ENCODE measurements at regions not wholly inside any gene's neighbourhood (a gene's known extent, or its start where the extent isn't known, plus 50 kb on each side); places are given as distances from the start of the nearest gene placed in this dataset.

DNA sequence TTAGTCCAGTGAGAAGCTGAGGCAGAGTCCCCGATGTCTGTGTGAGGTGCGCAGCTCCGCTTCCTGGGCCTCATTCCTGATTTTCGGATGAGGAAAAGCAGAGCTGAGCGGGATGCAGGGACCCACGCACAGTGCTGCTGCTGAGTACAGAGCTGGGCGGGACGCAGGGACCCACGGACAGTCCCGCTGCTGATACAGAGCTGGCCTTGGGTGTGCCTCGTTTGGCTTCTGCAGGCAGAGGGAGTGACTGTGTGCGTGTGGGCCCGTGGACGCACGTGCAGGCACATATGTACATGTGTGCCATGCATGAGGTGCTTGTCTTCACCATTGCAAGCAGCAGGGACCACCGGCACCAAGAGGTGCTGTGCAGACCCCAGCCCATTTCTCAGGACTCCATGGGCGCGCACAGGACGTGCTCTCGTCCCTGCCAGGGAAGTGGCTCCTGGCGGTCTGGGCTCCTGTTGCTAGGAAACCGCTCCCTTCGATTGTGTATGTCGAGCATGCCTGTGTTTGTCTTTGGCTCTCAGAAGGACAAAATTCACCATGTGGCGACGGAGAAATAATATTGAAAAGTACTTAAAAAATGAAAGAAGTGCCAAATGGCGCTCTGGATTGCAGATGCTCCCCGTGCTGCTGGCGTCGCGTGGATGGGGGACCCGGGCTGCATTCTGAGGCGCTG, 303.8 kb upstream of the MKI67 start:
- H3K9me3 ChIP-seq (ENCODE audit: insufficient read depth, low read length): no peaks in the 10 kb centered on the region

DNA sequence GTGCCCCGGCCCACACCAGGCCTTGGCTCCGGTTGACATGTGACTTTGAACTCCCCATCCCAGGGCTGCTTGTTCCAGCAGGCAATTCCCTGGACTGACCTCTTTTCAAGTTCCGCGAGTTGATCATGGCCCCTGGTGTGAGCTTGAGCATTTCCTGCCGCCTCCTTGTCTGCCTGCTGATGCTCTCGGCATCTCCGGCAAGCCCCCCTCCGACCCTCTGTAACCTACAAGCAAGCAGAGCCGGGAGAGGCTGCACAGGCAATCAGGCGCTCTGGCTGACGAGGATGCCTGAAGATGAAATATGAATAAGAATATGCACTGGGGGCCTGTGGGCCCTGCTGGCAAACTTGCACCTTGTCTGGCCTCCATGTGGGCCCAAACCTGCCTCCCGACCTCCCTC, 304.9 kb upstream of the MKI67 start:
- Histone ChIP-seq H3K9me3 (ENCODE audit: insufficient read depth, low read length) (no peaks in the 10 kb centered on the region), H3K4me1 (ENCODE audit: low read length) (no peaks in the 10 kb centered on the region), H3K4me3 (ENCODE audit: low read length) (no peak overlapping the region), H3K4me2 (ENCODE audit: low read length) (no peak overlapping the region), H2AFZ (ENCODE audit: low read depth, low read length) (no peak overlapping the region), H3K9ac (ENCODE audit: low read length) (no peak overlapping the region), H3K27ac (ENCODE audit: low read length) (no peak overlapping the region), H4K20me1 (ENCODE audit: insufficient read depth, low read length) (no peaks in the 10 kb centered on the region), H3K79me2 (ENCODE audit: low read length) (no peaks in the 10 kb centered on the region), H3K27me3 (ENCODE audit: low read depth, low read length) (no peaks in the 10 kb centered on the region), H3K36me3 (replicated peaks; ENCODE audit: low read depth, low read length) (no peaks in the 10 kb centered on the region)
- TF ChIP-seq, protein P1, sequence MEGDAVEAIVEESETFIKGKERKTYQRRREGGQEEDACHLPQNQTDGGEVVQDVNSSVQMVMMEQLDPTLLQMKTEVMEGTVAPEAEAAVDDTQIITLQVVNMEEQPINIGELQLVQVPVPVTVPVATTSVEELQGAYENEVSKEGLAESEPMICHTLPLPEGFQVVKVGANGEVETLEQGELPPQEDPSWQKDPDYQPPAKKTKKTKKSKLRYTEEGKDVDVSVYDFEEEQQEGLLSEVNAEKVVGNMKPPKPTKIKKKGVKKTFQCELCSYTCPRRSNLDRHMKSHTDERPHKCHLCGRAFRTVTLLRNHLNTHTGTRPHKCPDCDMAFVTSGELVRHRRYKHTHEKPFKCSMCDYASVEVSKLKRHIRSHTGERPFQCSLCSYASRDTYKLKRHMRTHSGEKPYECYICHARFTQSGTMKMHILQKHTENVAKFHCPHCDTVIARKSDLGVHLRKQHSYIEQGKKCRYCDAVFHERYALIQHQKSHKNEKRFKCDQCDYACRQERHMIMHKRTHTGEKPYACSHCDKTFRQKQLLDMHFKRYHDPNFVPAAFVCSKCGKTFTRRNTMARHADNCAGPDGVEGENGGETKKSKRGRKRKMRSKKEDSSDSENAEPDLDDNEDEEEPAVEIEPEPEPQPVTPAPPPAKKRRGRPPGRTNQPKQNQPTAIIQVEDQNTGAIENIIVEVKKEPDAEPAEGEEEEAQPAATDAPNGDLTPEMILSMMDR (IDR thresholded peaks at IDR 0.05; ENCODE audit: low read depth, low read length): no peak
- no peak for TF ChIP-seq EZH2phosphoT487 (IDR thresholded peaks at IDR 0.05; ENCODE audit: low read depth)

More for the DNA sequence above, 303.8 kb upstream of the MKI67 start:
- no peak overlapping the region for H3K4me3 ChIP-seq (ENCODE audit: low read length)
- H4K20me1 ChIP-seq (ENCODE audit: insufficient read depth, low read length): no peaks in the 10 kb centered on the region
- no peak overlapping the region for H3K4me2 ChIP-seq (ENCODE audit: low read length)
- H3K4me1 ChIP-seq (ENCODE audit: low read length): no peaks in the 10 kb centered on the region
- no peak overlapping the region for H2AFZ ChIP-seq (ENCODE audit: low read depth, low read length)
- H3K27me3 ChIP-seq (ENCODE audit: low read depth, low read length): no peaks in the 10 kb centered on the region
- H3K79me2 ChIP-seq (ENCODE audit: low read length): no peaks in the 10 kb centered on the region
- H3K9ac ChIP-seq (ENCODE audit: low read length): no peak overlapping the region
- no peak for TF ChIP-seq EZH2phosphoT487 (IDR thresholded peaks at IDR 0.05; ENCODE audit: low read depth)
- TF ChIP-seq, protein P1 (IDR thresholded peaks at IDR 0.05; ENCODE audit: low read depth, low read length): no peak
- no peak overlapping the region for H3K27ac ChIP-seq (ENCODE audit: low read length)
- no peaks in the 10 kb centered on the region for H3K36me3 ChIP-seq (replicated peaks; ENCODE audit: low read depth, low read length)

DNA sequence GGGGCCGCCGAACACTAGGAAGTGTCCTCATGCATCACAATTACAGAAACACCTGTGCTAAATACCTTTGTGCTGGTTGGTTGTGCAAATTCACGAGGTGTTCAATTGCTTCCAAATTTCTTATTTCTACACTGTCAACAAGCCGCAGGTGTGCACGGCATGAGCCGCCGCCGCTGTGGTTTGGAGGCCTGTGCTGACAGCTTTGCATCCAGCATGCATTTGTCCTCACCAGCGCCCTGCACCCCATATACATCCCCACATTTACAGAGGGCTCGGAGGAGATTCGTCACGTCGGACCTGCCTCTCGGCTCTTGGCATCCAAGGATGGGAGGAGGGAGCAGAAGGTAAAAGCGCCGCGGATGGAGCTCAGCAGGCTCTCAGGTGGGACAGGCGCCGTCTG, 305.3 kb upstream of the MKI67 start:
- no peaks in the 10 kb centered on the region for H3K4me1 ChIP-seq (ENCODE audit: low read length)
- no peaks in the 10 kb centered on the region for H3K36me3 ChIP-seq (replicated peaks; ENCODE audit: low read depth, low read length)
- no peaks in the 10 kb centered on the region for H3K79me2 ChIP-seq (ENCODE audit: low read length)
- H2AFZ ChIP-seq (ENCODE audit: low read depth, low read length): no peak overlapping the region
- no peak overlapping the region for H3K4me2 ChIP-seq (ENCODE audit: low read length)
- no peaks in the 10 kb centered on the region for H3K9me3 ChIP-seq (ENCODE audit: insufficient read depth, low read length)
- H3K4me3 ChIP-seq (ENCODE audit: low read length): no peak overlapping the region
- TF ChIP-seq, protein P1 (IDR thresholded peaks at IDR 0.05; ENCODE audit: low read depth, low read length): no peak
- no peak for TF ChIP-seq EZH2phosphoT487 (IDR thresholded peaks at IDR 0.05; ENCODE audit: low read depth)
- no peaks in the 10 kb centered on the region for H4K20me1 ChIP-seq (ENCODE audit: insufficient read depth, low read length)
- no peaks in the 10 kb centered on the region for H3K27me3 ChIP-seq (ENCODE audit: low read depth, low read length)
- H3K27ac ChIP-seq (ENCODE audit: low read length): no peak overlapping the region
- H3K9ac ChIP-seq (ENCODE audit: low read length): no peak overlapping the region

DNA sequence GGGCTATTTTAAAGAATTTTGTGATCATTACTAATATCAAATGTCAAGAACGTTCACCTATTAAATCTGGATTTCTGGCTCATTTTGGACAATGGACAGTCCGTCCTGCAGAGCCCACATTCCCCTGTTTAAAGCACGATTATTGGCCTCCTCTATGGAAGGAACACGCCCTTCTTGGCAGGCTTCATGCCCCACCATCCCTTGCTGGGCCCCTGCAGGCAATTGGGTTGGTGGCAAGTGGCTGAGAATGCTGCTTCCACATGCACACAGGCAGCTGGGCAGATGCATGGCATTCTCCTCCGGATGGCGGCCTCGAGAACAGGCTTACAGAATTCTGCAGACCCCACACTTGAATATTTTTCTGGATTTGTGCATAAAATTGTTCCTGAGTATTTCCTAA, 305.8 kb upstream of the MKI67 start:
- Histone ChIP-seq H4K20me1 (ENCODE audit: insufficient read depth, low read length) (no peaks in the 10 kb centered on the region), H3K27me3 (ENCODE audit: low read depth, low read length) (no peaks in the 10 kb centered on the region), H3K79me2 (ENCODE audit: low read length) (no peaks in the 10 kb centered on the region), H3K27ac (ENCODE audit: low read length) (no peak overlapping the region), H3K4me2 (ENCODE audit: low read length) (no peak overlapping the region), H3K9ac (ENCODE audit: low read length) (no peak overlapping the region), H3K9me3 (ENCODE audit: insufficient read depth, low read length) (no peaks in the 10 kb centered on the region), H3K4me3 (ENCODE audit: low read length) (no peak overlapping the region), H2AFZ (ENCODE audit: low read depth, low read length) (no peak overlapping the region), H3K36me3 (replicated peaks; ENCODE audit: low read depth, low read length) (no peaks in the 10 kb centered on the region), H3K4me1 (ENCODE audit: low read length) (no peaks in the 10 kb centered on the region)
- TF ChIP-seq EZH2phosphoT487 (IDR thresholded peaks at IDR 0.05; ENCODE audit: low read depth): no peak
- TF ChIP-seq, protein P1 (IDR thresholded peaks at IDR 0.05; ENCODE audit: low read depth, low read length): no peak

Measured in OCI-LY3 (cell line).